Coronary artery (tissue), 2 donors: ENCODE measurements at regions not wholly inside any gene's neighbourhood (a gene's known extent, or its start where the extent isn't known, plus 50 kb on each side); places are given as distances from the start of the nearest gene placed in this dataset.

Experiments
- DNase-seq: peaks from one replicate; pipeline ENCODE4 v3.0.0-alpha.2; 2017; ENCODE audit warnings: low spot score
- H3K27ac ChIP-seq, 2 donors: fragments of 200-600 bp; sonication (generic); one replicate each; pipeline ENCODE4 v1.5.1; 2016 to 2019
- H3K4me3 ChIP-seq: fragments of 200-600 bp; sonication (generic); 2 replicates; pipeline ENCODE4 v1.5.1; 2016; ENCODE audit warnings: mild to moderate bottlenecking, moderate library complexity
- CTCF ChIP-seq: fragments of 200-600 bp; sonication (generic); IDR thresholded peaks from one replicate; pipeline ENCODE4 v1.5.1; 2019; ENCODE audit warnings: antibody characterized with exemption

- Histone ChIP-seq H3K27ac (no peak overlapping the region), H3K4me3 (no peak overlapping the region)
- no peak for DNase-seq
- TF ChIP-seq CTCF: no peak
Measured at GRCh38 chr16:50434872-50435478, 66.2 kb upstream of the BRD7 start.

GRCh38 chr16:50430076-50430475 is 61.3 kb upstream of the BRD7 start:
- Histone ChIP-seq H3K4me3 (no peak overlapping the region), H3K27ac (no peak overlapping the region)
- no peak for DNase-seq
- TF ChIP-seq CTCF: no peak

GRCh38 chr16:50428742-50429141 is 60.0 kb upstream of the BRD7 start:
- no peak overlapping the region for H3K27ac ChIP-seq
- H3K4me3 ChIP-seq: no peak overlapping the region
- no peak for TF ChIP-seq CTCF
- DNase-seq: no peak

- Histone ChIP-seq H3K27ac (no peak overlapping the region), H3K4me3 (no peak overlapping the region)
- no peak for TF ChIP-seq CTCF
- no peak for DNase-seq
Measured at GRCh38 chr16:50428116-50428515, 59.3 kb upstream of the BRD7 start.

- no peak overlapping the region for H3K4me3 ChIP-seq
- no peak for TF ChIP-seq CTCF
- H3K27ac ChIP-seq: no peak overlapping the region
- no peak for DNase-seq
Measured at GRCh38 chr16:50427107-50427506, 58.3 kb upstream of the BRD7 start.

GRCh38 chr16:50425648-50426047 is 56.9 kb upstream of the BRD7 start:
- H3K27ac ChIP-seq: no peak overlapping the region
- H3K4me3 ChIP-seq: no peak overlapping the region
- no peak for DNase-seq
- no peak for TF ChIP-seq CTCF

GRCh38 chr16:50425044-50425443 is 56.3 kb upstream of the BRD7 start:
- Histone ChIP-seq H3K4me3 (no peak overlapping the region), H3K27ac (no peak overlapping the region)
- no peak for TF ChIP-seq CTCF
- no peak for DNase-seq
